GM21528 (cell line): ENCODE measurements at regions not wholly inside any gene's neighbourhood (a gene's known extent, or its start where the extent isn't known, plus 50 kb on each side); places are given as distances from the start of the nearest gene placed in this dataset.

Experiments
- ATAC-seq: cut with Tn5 transposase; IDR thresholded peaks from one replicate; pipeline ENCODE4 v1.9.1; 2021; ENCODE audit warnings: mild to moderate bottlenecking, moderate library complexity; ENCODE audit not compliant: unreplicated experiment, low FRiP score

GRCh38 chr2:155115846-155116245 lies 417.4 kb downstream of the KCNJ3 start:
- ATAC-seq = no peak

DNA sequence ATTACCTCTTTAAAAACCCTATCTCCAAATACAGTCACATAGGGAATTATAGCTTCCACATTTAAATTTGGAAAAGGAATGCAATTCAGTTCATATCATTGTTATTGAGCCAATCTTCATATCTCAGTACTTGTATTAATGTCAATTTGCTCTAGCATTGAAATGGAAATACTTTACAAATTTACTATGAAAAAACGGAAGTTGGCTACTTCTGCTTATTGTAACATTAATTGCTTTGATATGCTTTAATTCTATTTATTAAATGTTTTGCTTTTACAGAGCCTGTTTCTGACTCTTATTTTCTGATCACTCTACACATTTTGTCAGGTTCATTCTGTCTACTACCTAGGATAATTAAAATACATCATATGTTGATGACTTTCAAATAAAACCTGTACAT lies 412.6 kb downstream of the KCNJ3 start:
- ATAC-seq = no peak

DNA sequence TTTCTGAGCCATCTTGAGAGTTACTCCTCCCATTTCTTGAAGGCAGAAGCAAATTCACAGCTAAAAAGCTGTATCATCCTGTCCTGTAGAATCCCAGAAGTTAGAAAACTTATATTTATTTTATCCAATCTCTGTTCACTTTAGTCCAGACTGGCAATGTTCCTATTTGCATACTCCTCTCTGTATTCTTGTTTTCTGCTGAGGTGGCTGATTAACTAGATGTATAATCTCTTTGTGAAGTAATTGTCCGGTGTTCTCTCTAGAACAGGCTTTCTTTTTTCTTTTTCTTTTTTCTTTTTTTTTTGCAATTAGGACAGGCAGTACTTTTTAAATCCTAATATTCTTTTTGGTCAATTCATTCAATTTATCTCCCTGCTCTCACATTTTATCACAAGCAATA lies 411.0 kb downstream of the KCNJ3 start:
- no peak for ATAC-seq

DNA sequence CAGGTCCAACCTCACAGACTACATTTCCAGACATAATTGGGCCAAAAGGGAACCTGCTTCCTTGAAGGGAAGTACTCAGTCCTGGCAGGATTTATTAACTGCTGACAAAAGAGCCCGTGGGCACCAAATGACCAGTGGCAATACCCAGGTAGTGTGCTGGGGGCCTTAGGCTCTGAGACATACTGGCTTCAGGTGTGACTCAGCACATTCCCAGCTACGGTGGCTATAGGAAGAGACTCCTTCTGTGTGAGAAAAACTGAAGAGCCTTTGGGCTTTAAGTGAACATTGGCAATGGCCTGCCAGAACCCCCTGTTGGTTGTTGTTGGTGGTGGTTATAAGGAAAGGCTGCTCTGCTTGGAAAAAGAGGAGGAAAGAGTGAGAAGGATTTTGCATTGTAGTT lies 401.8 kb downstream of the KCNJ3 start:
- ATAC-seq = no peak

GRCh38 chr2:155099784-155100183 lies 401.3 kb downstream of the KCNJ3 start:
- ATAC-seq = no peak

DNA sequence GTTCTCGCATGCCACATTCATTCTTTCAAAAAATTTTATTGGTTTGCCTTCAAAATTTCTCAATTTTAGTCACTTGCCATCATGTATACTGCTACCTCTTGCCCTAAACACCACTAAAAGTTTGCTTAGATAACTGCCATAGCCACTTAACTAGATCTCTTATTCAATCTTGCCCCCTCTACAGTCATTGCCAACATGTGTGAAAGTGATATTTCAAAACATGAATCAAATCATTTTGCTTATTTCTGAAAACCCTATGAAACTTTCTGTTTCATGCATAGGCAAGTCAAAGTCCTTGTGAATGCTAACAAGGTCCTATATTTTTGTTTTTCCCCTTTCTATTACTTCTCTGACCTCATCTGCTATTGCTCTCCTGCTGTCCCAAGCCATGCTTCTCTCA lies 397.1 kb downstream of the KCNJ3 start:
- ATAC-seq = no peak

DNA sequence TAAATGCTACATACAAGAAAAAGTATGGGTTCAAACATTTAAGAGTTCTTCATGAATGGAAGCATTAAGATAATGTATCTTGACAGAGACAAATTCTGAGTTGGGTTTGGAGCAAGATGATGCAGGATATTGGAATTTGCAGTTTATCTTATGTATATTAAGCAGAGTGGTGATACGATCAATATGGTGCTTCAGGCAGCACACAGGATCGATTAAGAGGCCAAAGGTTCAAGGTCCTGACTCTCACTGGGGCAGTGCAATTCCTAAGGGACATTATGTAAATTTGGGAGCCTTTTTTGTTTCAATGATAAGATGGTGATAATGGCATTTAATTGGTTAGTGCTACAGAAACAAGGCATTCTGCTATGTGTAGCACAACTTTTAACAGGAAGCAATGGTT lies 381.9 kb downstream of the KCNJ3 start:
- ATAC-seq = no peak

DNA sequence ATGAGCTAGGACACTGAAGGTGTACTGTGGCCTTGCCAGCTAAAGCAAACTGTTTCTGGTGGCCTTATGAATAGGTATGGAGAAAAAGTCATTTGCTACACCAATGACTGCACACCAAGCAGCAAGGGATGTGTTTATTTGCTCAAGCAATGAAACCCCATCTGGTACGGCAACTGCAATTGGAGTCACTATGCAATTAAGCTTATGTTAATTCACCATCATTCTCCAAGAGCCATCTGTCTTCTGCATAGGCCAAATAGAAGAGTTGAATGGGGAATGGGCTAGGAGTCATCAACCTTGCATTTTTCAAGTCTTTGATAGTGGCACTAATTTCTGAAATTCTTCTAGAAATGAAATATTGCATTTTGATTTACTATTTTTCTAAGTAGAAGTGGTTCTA lies 372.0 kb downstream of the KCNJ3 start:
- no peak for ATAC-seq

DNA sequence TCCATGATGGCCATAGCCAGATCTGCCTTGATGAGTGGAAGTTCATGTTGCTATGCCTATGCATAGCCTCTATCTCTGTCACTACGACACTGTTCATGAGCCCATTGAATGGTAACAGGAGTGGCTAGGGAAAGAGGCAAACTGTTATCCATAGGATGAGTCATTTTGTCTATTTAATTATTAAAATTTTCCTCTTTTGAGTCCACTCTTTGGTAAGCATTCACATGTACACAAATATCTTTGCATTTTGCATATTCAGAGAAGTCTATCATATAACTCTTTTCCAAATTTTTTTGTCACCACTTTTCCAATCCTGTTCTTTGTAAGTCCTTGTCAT lies 364.4 kb downstream of the KCNJ3 start:
- no peak for ATAC-seq

- no peak for ATAC-seq
Observed at GRCh38 chr2:155062250-155062921, 363.9 kb downstream of the KCNJ3 start.

DNA sequence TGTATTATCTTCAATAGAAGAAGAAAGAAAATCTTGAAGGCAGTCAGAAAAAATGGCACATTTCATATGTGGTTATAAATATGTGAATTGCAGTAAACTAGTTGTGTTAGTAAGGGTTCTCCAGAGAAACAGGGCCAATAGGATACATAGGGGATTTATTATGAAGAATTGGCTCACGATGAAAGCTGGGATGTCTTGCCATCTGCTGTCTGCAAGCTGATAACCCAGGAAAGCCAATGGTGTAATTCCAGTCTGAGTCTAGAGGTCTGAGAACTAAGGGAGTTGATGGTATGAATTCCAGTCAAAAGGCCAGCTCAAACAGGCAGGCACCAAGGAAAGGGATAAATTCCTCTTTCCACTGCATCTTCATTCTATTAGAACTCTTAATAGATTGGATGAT lies 362.4 kb downstream of the KCNJ3 start:
- no peak for ATAC-seq

DNA sequence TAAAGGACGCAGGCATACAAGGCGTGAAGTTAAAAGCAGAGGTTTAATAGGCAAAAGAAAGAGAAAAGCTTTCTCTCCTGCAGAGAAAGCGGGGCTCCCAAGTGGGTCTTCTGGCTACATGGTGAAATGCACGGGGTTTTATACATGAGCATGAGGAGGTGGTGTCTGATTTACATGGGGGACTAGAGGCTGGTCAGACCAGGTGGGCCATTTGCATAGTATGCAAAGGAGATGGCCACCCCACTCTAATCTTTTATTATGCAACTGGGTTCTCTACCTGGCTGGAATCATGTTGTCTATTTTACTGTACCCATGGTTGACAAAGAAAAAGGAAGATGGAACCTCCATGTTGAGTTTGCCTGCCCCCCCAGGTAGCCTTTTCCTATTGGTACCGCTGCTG lies 356.2 kb downstream of the KCNJ3 start:
- ATAC-seq = no peak

DNA sequence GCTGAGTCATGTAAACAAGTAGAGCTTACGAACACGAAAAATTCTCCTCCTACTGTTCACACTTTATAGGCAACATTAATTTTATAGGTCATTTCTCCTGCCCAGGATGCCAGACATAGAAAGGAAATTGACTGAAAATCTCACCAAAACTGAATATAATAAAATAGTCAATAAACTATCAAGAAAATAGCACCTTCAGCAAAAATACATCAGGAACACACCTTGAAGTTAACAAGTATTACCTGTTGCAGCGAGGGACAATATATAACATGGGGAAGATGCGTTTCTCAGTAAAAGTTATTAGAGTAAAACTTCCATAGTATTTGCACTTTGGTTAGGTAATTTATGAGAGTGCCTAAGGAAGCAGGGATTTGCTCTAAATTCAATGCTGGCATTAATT lies 344.6 kb downstream of the KCNJ3 start:
- no peak for ATAC-seq

DNA sequence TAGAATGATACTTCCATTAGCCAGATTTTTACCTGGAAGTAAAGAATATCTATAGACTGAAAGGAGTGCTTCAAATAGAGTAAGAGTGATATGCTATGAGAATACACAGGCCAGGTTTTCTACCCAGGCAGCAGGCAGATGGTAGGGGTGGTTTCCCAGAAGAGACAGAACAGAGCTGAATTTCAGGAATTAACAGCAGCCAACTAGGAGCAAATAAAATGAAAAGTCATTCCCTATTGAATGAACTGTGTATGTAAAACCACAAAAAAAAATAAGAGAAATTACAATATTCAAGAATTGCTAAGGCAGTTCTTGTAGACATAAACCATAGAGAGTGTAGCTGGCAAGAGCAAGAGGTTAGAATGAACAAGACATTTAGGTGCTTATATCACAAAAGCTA lies 336.8 kb downstream of the KCNJ3 start:
- ATAC-seq = no peak

DNA sequence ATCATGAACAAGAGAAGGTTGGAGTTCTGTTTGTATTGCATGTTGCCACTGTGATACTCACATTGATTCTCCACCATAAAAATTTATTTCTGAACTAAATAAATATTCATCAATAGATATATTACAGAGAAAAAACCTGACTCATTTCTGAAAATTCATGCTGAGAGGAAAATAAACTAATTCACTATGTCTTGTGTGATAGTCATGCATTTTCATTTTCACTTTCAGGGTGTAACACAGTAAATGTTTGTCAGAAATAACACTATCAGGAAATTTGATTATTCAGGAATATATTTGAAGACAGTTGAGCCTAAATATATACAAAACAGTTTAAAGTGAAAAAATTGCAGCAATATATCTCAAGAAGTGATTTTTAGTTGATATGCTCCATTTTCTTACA lies 335.2 kb downstream of the KCNJ3 start:
- ATAC-seq = no peak

DNA sequence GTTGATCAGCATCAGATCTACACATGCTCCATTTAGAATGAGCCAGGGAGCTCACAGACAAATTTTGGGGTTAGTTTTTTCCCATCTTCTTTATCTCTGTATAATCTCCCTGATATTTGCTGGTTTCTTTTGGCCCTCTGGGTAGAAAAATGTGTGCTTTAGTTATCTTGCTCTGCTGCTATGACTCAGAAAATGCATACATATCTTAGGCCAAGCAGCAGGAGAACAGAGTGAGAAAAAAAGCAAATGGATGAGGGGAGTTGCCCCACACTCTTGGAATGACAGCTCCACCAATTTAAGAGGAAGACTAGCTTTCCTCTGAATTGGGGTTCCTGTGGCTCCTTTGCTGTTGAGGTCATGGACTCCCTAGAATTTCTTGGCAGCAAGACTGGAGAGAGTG lies 331.8 kb downstream of the KCNJ3 start:
- no peak for ATAC-seq

DNA sequence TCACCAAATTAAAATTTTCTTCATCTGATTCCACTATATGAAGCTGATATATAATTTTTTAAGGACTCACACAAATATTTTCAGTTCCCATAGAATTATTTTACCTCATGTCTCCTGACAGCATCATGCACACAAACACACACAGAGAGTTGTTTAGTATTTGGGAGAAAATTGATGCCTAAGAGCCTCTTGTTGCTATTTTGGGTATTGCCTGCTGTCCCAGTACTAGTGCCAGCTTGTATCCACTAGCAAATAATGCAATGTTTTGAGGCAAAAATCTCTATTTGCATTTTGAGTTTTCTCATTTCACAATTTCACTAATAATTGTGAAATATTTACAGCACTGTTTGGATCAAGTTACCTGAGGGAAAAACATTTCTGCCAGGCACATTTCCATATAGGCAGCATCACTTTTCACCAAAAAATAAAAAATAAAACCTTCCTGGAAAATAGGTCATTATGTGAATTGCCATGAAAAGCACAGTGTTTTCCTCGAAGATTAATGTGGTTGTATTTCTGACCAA lies 328.2 kb downstream of the KCNJ3 start:
- ATAC-seq = no peak

GRCh38 chr2:155023674-155024073 lies 325.2 kb downstream of the KCNJ3 start:
- no peak for ATAC-seq

DNA sequence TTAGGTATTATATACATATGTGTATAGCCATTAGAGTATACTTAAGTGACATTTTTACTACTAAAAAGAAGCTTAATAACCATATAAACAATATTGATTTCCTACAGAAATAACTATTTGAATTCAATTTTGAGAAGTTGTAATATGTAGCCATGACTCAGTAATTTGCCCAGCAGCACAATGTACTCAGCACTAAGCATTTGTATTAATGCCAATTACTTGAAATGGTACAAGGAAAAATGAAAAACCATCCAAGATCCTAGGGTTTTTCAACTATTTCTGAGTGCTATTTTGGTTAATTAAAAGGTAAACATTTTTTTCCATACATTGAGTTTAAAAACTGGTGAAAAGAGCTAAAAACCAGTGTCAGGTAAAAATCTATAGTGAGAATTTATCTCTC lies 324.0 kb downstream of the KCNJ3 start:
- ATAC-seq = no peak

- no peak for ATAC-seq
Observed at GRCh38 chr2:155021618-155022017, 323.1 kb downstream of the KCNJ3 start.

GRCh38 chr2:155020246-155020645 lies 321.8 kb downstream of the KCNJ3 start:
- ATAC-seq = no peak

DNA sequence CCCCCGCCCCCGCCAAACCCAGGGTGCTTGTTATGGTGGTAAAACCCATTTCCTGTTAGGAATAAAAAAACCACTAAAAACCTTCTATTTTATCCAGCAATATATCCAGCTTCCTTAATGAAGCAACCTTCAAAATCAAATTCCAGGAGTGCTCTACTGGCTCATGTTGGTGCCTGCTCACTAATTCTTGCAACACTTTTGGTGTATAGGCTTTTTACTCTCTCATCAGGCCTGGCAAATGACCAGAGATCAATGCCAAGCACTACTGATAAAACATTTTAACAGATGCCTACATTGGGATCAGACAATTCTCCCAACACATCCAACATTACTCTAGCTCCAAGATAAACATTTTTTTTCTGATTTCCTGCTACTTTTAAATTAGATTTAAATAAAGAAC lies 312.4 kb downstream of the KCNJ3 start:
- no peak for ATAC-seq

GRCh38 chr2:154995361-154995760 lies 296.9 kb downstream of the KCNJ3 start:
- ATAC-seq = no peak
